Mesendoderm (in vitro differentiated cells): ENCODE measurements at regions not wholly inside any gene's neighbourhood (a gene's known extent, or its start where the extent isn't known, plus 50 kb on each side); places are given as distances from the start of the nearest gene placed in this dataset.

Experiments
- DNase-seq: peaks from one replicate; pipeline ENCODE4 v3.0.0; 2013
- H2AK5ac ChIP-seq: 2 replicates; pipeline ENCODE4 v1.6.1; 2013; ENCODE audit warnings: low read length, inconsistent platforms
- H2BK120ac ChIP-seq: 2 replicates; pipeline ENCODE4 v1.6.1; 2013; ENCODE audit warnings: low read depth, mild to moderate bottlenecking, low read length, moderate library complexity, mixed read lengths
- H2BK15ac ChIP-seq: replicated peaks from 2 replicates; pipeline ENCODE4 v1.6.1; 2013; ENCODE audit warnings: low read depth, mild to moderate bottlenecking, moderate library complexity
- H2BK5ac ChIP-seq: 2 replicates; pipeline ENCODE4 v1.6.1; 2013; ENCODE audit warnings: low read length, inconsistent platforms
- H3K18ac ChIP-seq: 2 replicates; pipeline ENCODE4 v1.6.1; 2013; ENCODE audit warnings: mild to moderate bottlenecking, low read length, mixed read lengths
- H3K23ac ChIP-seq: one replicate; pipeline ENCODE4 v1.6.1; 2013; ENCODE audit warnings: low read length
- H3K27ac ChIP-seq: 2 replicates; pipeline ENCODE4 v1.5.1; 2013; ENCODE audit warnings: low read depth, mild to moderate bottlenecking, inconsistent platforms, low read length, moderate library complexity
- H3K27me3 ChIP-seq: 2 replicates; pipeline ENCODE4 v1.6.1; 2013; ENCODE audit warnings: low read length, control low read depth, mild to moderate bottlenecking, inconsistent platforms; ENCODE audit not compliant: insufficient read depth, poor library complexity
- H3K36me3 ChIP-seq: 2 replicates; pipeline ENCODE4 v1.6.1; 2013; ENCODE audit warnings: low read length, inconsistent platforms; ENCODE audit not compliant: control insufficient read depth, insufficient read depth
- H3K4ac ChIP-seq: one replicate; pipeline ENCODE4 v1.6.1; 2013; ENCODE audit warnings: low read depth, mild to moderate bottlenecking, low read length, moderate library complexity
- H3K4me1 ChIP-seq: 2 replicates; pipeline ENCODE4 v1.6.1; 2013; ENCODE audit warnings: low read depth, low read length, inconsistent platforms; ENCODE audit not compliant: control insufficient read depth
- H3K4me2 ChIP-seq: 2 replicates; pipeline ENCODE4 v1.6.1; 2013; ENCODE audit warnings: low read length
- H3K4me3 ChIP-seq: 2 replicates; pipeline ENCODE4 v1.5.1; 2013; ENCODE audit warnings: mild to moderate bottlenecking, low read length
- H3K56ac ChIP-seq: one replicate; pipeline ENCODE4 v1.6.1; 2013; ENCODE audit warnings: low read length
- H3K79me1 ChIP-seq: 2 replicates; pipeline ENCODE4 v1.6.1; 2013; ENCODE audit warnings: low read length, inconsistent platforms
- H3K79me2 ChIP-seq: 2 replicates; pipeline ENCODE4 v1.6.1; 2013; ENCODE audit warnings: mild to moderate bottlenecking, low read length; ENCODE audit not compliant: control insufficient read depth, insufficient read depth
- H3K9ac ChIP-seq: 2 replicates; pipeline ENCODE4 v1.6.1; 2013; ENCODE audit warnings: low read length, inconsistent platforms
- H4K5ac ChIP-seq: one replicate; pipeline ENCODE4 v1.6.1; 2013; ENCODE audit warnings: low read length
- H4K8ac ChIP-seq: one replicate; pipeline ENCODE4 v1.6.1; 2013; ENCODE audit warnings: low read depth, mild to moderate bottlenecking, control low read depth, low read length, moderate library complexity
- WGBS: extraction: QIAGEN DNeasy Blood & Tissue Kit; methylation state at CpG from one replicate; pipeline ENCODE4 v1.1.7; 2013; ENCODE audit warnings: low lambda C conversion rate, missing lambda C conversion rate; ENCODE audit not compliant: insufficient coverage; ENCODE audit errors: extremely low coverage; 5-methylcytosine and 5-hydroxymethylcytosine counted together

GRCh38 chr10:4474829-4475228, 351.2 kb upstream of the AKR1E2 start:
- H3K27me3 ChIP-seq = no peaks in the 10 kb centered on the region
- no peak overlapping the region for H3K23ac ChIP-seq
- H4K8ac ChIP-seq = no peak overlapping the region
- H3K18ac ChIP-seq = peak overlapping the region; percentile 9
- no peak overlapping the region for H4K5ac ChIP-seq
- H2BK15ac ChIP-seq = no peak overlapping the region
- no peaks in the 10 kb centered on the region for H3K79me1 ChIP-seq
- peak overlapping the region; percentile 34 for H3K56ac ChIP-seq
- no CpG with 5 or more reads among the region's 8 CpGs for WGBS
- no peak overlapping the region for H3K9ac ChIP-seq
- H3K4me1 ChIP-seq = peaks cover 19% of the 10 kb centered on the region
- peak; percentile 48 for DNase-seq
- no peak overlapping the region for H2BK120ac ChIP-seq
- H2BK5ac ChIP-seq = peak overlapping the region; percentile 45
- H3K4ac ChIP-seq = no peak overlapping the region
- H3K4me2 ChIP-seq = no peak overlapping the region
- no peaks in the 10 kb centered on the region for H3K36me3 ChIP-seq
- H3K27ac ChIP-seq = peak overlapping the region; percentile 66
- no peak overlapping the region for H2AK5ac ChIP-seq
- no peaks in the 10 kb centered on the region for H3K79me2 ChIP-seq
- H3K4me3 ChIP-seq = no peak overlapping the region

- Histone ChIP-seq H3K9ac (no peak overlapping the region), H3K4me1 (peaks cover 19% of the 10 kb centered on the region), H2AK5ac (no peak overlapping the region), H2BK5ac (no peak overlapping the region), H4K5ac (no peak overlapping the region), H3K36me3 (no peaks in the 10 kb centered on the region), H3K27ac (peak overlapping the region; percentile 61), H3K18ac (peak overlapping the region; percentile 42), H4K8ac (no peak overlapping the region), H3K23ac (no peak overlapping the region), H3K4ac (no peak overlapping the region), H3K4me3 (no peak overlapping the region), H3K27me3 (no peaks in the 10 kb centered on the region), H2BK120ac (no peak overlapping the region), H3K4me2 (no peak overlapping the region), H3K79me1 (no peaks in the 10 kb centered on the region), H3K79me2 (no peaks in the 10 kb centered on the region), H3K56ac (no peak overlapping the region), H2BK15ac (no peak overlapping the region)
- no CpG with 5 or more reads among the region's 2 CpGs for WGBS
- DNase-seq = peak; percentile 90
Measured at GRCh38 chr10:4473977-4474376, 352.0 kb upstream of the AKR1E2 start.

- H3K36me3 ChIP-seq = no peaks in the 10 kb centered on the region
- no peaks in the 10 kb centered on the region for H3K79me2 ChIP-seq
- H3K18ac ChIP-seq = no peak overlapping the region
- WGBS = 100% methylated on average over 1 of the region's 7 CpGs
- H2BK5ac ChIP-seq = no peak overlapping the region
- H2BK120ac ChIP-seq = no peak overlapping the region
- no peak overlapping the region for H3K9ac ChIP-seq
- H4K8ac ChIP-seq = no peak overlapping the region
- peak overlapping the region; percentile 23 for H2BK15ac ChIP-seq
- H2AK5ac ChIP-seq = no peak overlapping the region
- H3K4ac ChIP-seq = no peak overlapping the region
- H3K79me1 ChIP-seq = no peaks in the 10 kb centered on the region
- no peak overlapping the region for H3K4me2 ChIP-seq
- H3K56ac ChIP-seq = no peak overlapping the region
- H3K27me3 ChIP-seq = no peaks in the 10 kb centered on the region
- H3K4me1 ChIP-seq = peaks cover 17% of the 10 kb centered on the region
- no peak overlapping the region for H3K23ac ChIP-seq
- H4K5ac ChIP-seq = no peak overlapping the region
- H3K27ac ChIP-seq = no peak overlapping the region
- no peak overlapping the region for H3K4me3 ChIP-seq
- no peak for DNase-seq
Measured at GRCh38 chr10:4472190-4472904, 353.7 kb upstream of the AKR1E2 start.

DNA sequence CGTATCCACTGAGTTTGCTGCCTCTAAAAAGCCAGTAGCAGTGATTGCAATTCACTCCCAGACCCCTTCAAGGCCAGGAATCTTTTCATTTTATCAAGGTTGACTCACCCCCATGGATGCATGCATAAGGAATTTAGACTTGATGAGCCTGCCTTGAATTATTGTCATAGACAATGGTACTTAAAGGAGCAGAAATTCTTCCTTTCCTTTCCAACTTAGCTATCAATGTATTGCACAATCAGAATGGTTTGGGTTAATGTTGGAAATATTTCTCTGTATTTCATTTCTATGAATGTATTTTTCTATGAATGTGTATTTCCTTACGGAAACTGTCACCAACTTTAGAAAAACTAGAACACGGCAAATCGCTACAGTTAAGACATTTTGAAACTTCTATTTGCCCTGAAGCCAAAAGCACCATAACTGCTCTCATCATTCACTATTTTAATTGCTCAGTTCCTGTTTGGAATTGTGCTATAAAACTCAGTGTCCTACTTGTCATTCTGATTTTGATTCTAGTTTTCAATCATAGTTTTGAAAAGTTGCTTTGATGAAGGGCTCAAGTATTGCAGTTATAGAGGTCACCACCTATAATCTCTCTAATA, 355.7 kb upstream of the AKR1E2 start:
- H3K36me3 ChIP-seq = no peaks in the 10 kb centered on the region
- no peak overlapping the region for H2BK5ac ChIP-seq

GRCh38 chr10:4467481-4467880, 358.5 kb upstream of the AKR1E2 start:
- Histone ChIP-seq H3K18ac (no peak overlapping the region), H2AK5ac (no peak overlapping the region), H3K79me2 (no peaks in the 10 kb centered on the region), H3K4ac (no peak overlapping the region), H3K56ac (no peak overlapping the region), H3K4me3 (no peak overlapping the region), H4K5ac (no peak overlapping the region), H2BK5ac (no peak overlapping the region), H2BK15ac (no peak overlapping the region), H3K36me3 (no peaks in the 10 kb centered on the region), H3K27me3 (no peaks in the 10 kb centered on the region), H3K23ac (no peak overlapping the region), H3K9ac (no peak overlapping the region), H3K27ac (no peak overlapping the region), H4K8ac (no peak overlapping the region), H3K4me1 (peaks cover 2% of the 10 kb centered on the region), H3K79me1 (no peaks in the 10 kb centered on the region), H2BK120ac (no peak overlapping the region), H3K4me2 (no peak overlapping the region)
- no peak for DNase-seq
- no CpG with 5 or more reads among the region's 1 CpG for WGBS

More for the DNA sequence above, 355.7 kb upstream of the AKR1E2 start:
- DNase-seq = peak; percentile 50
- no peak overlapping the region for H3K4ac ChIP-seq
- no peak overlapping the region for H3K23ac ChIP-seq
- no peak overlapping the region for H2BK15ac ChIP-seq
- H2AK5ac ChIP-seq = no peak overlapping the region
- H3K27me3 ChIP-seq = no peaks in the 10 kb centered on the region
- no peak overlapping the region for H3K4me2 ChIP-seq
- no peaks in the 10 kb centered on the region for H3K79me1 ChIP-seq
- no peak overlapping the region for H3K27ac ChIP-seq
- H3K4me1 ChIP-seq = peaks cover 17% of the 10 kb centered on the region
- no peak overlapping the region for H3K9ac ChIP-seq
- H2BK120ac ChIP-seq = no peak overlapping the region
- H4K8ac ChIP-seq = no peak overlapping the region
- no CpG with 5 or more reads among the region's 4 CpGs for WGBS
- no peaks in the 10 kb centered on the region for H3K79me2 ChIP-seq
- no peak overlapping the region for H3K4me3 ChIP-seq
- no peak overlapping the region for H3K18ac ChIP-seq
- no peak overlapping the region for H4K5ac ChIP-seq
- H3K56ac ChIP-seq = no peak overlapping the region

DNA sequence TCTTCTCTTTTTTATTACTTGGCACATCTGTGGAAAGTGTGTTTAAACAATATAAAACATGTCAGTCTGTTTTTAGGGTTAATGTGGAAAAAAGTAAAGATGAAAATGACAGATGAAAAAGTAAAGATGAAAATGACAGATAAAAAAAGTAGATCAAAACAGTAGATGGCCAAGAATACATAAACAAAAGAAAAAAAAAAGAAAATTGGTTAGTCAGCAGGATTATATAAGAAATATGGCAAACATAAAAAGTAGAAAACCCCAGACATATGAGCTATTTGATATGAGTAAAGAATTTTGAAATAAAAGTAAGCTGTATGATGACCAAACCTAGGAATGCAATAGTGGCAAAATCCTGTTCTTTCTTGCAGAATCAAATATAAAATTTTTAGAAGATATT, 365.7 kb upstream of the AKR1E2 start:
- Histone ChIP-seq H3K18ac (no peak overlapping the region), H4K8ac (no peak overlapping the region), H3K4me1 (no peaks in the 10 kb centered on the region), H3K27ac (no peak overlapping the region), H2BK5ac (no peak overlapping the region), H3K36me3 (no peaks in the 10 kb centered on the region), H3K4me3 (no peak overlapping the region), H3K23ac (no peak overlapping the region), H3K9ac (no peak overlapping the region), H3K79me2 (no peaks in the 10 kb centered on the region), H3K56ac (no peak overlapping the region), H2BK120ac (no peak overlapping the region), H3K79me1 (no peaks in the 10 kb centered on the region), H2BK15ac (no peak overlapping the region), H4K5ac (no peak overlapping the region), H3K27me3 (no peaks in the 10 kb centered on the region), H3K4me2 (no peak overlapping the region), H3K4ac (no peak overlapping the region), H2AK5ac (no peak overlapping the region)
- no peak for DNase-seq
